ENCODE measurements at regions not wholly inside any gene's neighbourhood (a gene's known extent, or its start where the extent isn't known, plus 50 kb on each side); places are given as distances from the start of the nearest gene placed in this dataset.

DNA sequence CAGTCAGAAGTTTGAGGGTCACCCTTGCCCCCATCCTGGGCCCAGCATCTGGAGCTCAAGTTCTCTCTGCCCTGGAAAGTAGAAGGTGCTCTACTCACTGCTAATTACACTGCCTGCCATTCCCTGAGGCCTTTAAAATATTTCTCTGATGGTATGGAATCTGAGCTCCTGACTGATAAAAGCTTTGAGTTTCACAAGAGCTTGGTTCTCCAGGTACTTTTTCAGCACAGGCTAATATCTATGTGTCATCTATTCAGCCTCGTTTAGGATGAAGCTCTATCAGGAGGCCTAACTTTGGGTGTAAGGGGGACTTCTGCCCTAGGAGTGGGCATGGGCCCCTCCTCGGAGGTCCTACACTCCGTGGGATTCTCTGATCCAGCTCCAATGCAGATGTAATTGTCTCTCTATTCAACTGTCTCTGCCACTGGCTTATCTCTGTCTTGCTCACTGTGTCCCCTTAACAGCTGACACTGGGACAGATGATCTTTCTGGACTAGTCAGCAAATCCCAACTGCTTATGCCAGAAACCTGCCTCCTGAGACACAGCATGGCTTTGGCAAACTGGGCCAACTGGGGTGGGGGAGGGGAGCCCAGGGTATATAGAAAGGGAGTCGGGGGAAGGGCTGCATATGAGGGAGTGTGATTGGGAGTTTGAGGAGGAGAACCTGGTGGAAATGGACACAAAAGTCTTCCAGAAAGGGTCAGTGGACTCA, 104.2 kb upstream of the GADD45A start:
- Histone ChIP-seq H3F3A (ENCODE audit: low read depth) (no peaks in the 10 kb centered on the region), H2AFZ (replicated peaks) (no peak overlapping the region), H3K27ac (no peak overlapping the region), H3K9ac (no peak overlapping the region), H3K9me3 (ENCODE audit: low read depth) (no peaks in the 10 kb centered on the region), H3K4me1 (no peaks in the 10 kb centered on the region), H3K4me2 (no peak overlapping the region), H3K4me3 (no peak overlapping the region), H3K36me3 (no peaks in the 10 kb centered on the region), H3K27me3 (no peaks in the 10 kb centered on the region), H3K79me2 (ENCODE audit: low read depth) (no peaks in the 10 kb centered on the region), H4K20me1 (ENCODE audit: low read depth) (no peaks in the 10 kb centered on the region)
- no peak for DNase-seq (ENCODE audit: low spot score)
- no peak overlapping the region for H3K27ac Mint-ChIP-seq
- peaks cover 7% of the 10 kb centered on the region for H3K27me3 Mint-ChIP-seq (ENCODE audit: insufficient read depth, low read depth)
- H3K4me3 Mint-ChIP-seq, result no peak overlapping the region
- H3K4me1 Mint-ChIP-seq, result peaks cover 2% of the 10 kb centered on the region
- H3K9me3 Mint-ChIP-seq, result peaks cover 2% of the 10 kb centered on the region
- H3K36me3 Mint-ChIP-seq, result no peaks in the 10 kb centered on the region
- TF ChIP-seq EZH2 (IDR thresholded peaks at IDR 0.05), result no peak
- TF ChIP-seq, protein P1, sequence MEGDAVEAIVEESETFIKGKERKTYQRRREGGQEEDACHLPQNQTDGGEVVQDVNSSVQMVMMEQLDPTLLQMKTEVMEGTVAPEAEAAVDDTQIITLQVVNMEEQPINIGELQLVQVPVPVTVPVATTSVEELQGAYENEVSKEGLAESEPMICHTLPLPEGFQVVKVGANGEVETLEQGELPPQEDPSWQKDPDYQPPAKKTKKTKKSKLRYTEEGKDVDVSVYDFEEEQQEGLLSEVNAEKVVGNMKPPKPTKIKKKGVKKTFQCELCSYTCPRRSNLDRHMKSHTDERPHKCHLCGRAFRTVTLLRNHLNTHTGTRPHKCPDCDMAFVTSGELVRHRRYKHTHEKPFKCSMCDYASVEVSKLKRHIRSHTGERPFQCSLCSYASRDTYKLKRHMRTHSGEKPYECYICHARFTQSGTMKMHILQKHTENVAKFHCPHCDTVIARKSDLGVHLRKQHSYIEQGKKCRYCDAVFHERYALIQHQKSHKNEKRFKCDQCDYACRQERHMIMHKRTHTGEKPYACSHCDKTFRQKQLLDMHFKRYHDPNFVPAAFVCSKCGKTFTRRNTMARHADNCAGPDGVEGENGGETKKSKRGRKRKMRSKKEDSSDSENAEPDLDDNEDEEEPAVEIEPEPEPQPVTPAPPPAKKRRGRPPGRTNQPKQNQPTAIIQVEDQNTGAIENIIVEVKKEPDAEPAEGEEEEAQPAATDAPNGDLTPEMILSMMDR (IDR thresholded peaks at IDR 0.05), result no peak
- TF ChIP-seq EZH2phosphoT487 (IDR thresholded peaks at IDR 0.05), result no peak

DNA sequence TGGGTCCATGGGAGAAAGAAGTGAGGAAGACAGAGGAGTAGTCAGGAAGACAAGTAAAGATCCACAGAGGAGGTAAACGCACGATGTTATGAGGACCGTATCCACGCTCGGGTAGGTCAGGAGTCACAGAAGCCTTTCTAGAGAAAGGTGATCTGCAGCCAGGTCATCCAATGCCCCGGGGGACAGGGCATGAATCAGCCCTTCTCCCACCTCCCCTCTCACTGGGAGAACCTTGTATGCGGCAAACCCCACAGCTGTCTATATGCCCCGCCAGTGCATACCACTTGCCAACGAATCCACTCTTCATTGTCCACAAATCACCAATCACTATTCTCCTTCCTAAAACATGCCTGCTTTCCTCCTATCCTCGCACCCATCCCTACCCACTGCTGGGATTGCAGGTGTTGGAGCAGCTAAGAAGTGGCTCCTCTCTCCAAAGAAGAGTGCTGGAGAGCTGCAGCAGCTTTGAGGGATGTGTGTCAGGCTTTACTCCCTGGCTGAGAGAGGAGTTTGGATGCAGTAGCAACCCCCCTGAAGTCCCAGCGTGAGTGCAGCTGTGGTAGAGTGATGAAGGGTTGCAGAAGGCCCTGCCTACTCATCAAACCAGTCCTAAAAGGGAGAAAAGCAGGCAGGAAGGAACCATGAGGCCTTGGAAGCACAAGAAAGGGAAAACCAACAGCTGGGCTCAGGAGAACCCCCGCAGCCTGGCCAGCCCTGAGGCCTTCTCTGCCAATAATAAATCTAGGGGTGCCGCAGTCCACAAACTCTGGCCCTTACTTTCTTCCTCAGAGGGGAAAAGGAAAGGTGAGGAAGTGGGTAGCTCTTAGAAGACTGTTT, 102.2 kb upstream of the GADD45A start:
- no peak overlapping the region for H3K9ac ChIP-seq
- Mint-ChIP-seq H3K9me3 (peaks cover 2% of the 10 kb centered on the region), H3K36me3 (no peaks in the 10 kb centered on the region), H3K4me3 (no peak overlapping the region), H3K27me3 (ENCODE audit: insufficient read depth, low read depth) (peaks cover 7% of the 10 kb centered on the region), H3K4me1 (peaks cover 2% of the 10 kb centered on the region), H3K27ac (no peak overlapping the region)
- H3F3A ChIP-seq (ENCODE audit: low read depth), result no peaks in the 10 kb centered on the region
- H3K9me3 ChIP-seq (ENCODE audit: low read depth), result no peaks in the 10 kb centered on the region
- H2AFZ ChIP-seq (replicated peaks), result peak overlapping the region; percentile 68
- H3K27ac ChIP-seq, result no peak overlapping the region
- H3K4me2 ChIP-seq, result no peak overlapping the region
- no peaks in the 10 kb centered on the region for H3K4me1 ChIP-seq
- H3K79me2 ChIP-seq (ENCODE audit: low read depth), result no peaks in the 10 kb centered on the region
- TF ChIP-seq EZH2 (IDR thresholded peaks at IDR 0.05) (no peak), EZH2phosphoT487 (IDR thresholded peaks at IDR 0.05) (no peak)
- TF ChIP-seq, protein P1 (IDR thresholded peaks at IDR 0.05), result no peak
- H3K27me3 ChIP-seq, result no peaks in the 10 kb centered on the region
- no peaks in the 10 kb centered on the region for H4K20me1 ChIP-seq (ENCODE audit: low read depth)
- no peak overlapping the region for H3K4me3 ChIP-seq
- no peak for DNase-seq (ENCODE audit: low spot score)
- no peaks in the 10 kb centered on the region for H3K36me3 ChIP-seq

DNA sequence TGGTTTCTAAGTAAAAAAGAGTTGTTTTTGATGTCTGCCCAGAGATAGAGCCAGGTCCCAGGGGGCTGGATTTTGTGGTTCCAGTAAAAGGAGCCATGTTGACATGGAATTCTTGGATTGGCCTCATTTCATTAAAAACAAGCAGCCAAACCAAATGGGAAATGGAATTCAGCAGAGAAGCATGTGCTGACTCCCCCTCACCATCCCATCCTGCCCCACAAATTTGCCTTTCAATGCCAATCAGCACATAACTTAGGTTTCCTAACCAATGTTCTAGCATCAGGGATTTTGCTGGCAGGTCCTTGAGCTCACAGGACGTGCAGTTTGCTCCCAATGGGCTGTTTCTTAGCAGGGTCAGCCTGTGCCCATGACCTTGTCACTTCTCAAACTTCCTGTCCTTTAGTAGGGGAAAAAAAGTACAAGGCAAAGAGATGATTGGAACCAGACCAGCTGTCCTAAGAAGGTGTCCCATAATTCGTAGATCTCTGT, 101.5 kb upstream of the GADD45A start:
- no peak overlapping the region for H3K9ac ChIP-seq
- no peaks in the 10 kb centered on the region for H3K27me3 ChIP-seq
- no peaks in the 10 kb centered on the region for H3K9me3 ChIP-seq (ENCODE audit: low read depth)
- no peaks in the 10 kb centered on the region for H3K36me3 ChIP-seq
- H3K9me3 Mint-ChIP-seq, result peaks cover 2% of the 10 kb centered on the region
- H3K4me3 ChIP-seq, result no peak overlapping the region
- no peaks in the 10 kb centered on the region for H3K79me2 ChIP-seq (ENCODE audit: low read depth)
- no peaks in the 10 kb centered on the region for H4K20me1 ChIP-seq (ENCODE audit: low read depth)
- TF ChIP-seq, protein P1 (IDR thresholded peaks at IDR 0.05), result no peak
- TF ChIP-seq EZH2phosphoT487 (IDR thresholded peaks at IDR 0.05), result no peak
- no peak for TF ChIP-seq EZH2 (IDR thresholded peaks at IDR 0.05)
- no peak overlapping the region for H3K27ac Mint-ChIP-seq
- no peaks in the 10 kb centered on the region for H3F3A ChIP-seq (ENCODE audit: low read depth)
- no peak overlapping the region for H3K27ac ChIP-seq
- H3K36me3 Mint-ChIP-seq, result no peaks in the 10 kb centered on the region
- peaks cover 7% of the 10 kb centered on the region for H3K27me3 Mint-ChIP-seq (ENCODE audit: insufficient read depth, low read depth)
- H3K4me1 ChIP-seq, result no peaks in the 10 kb centered on the region
- no peak for DNase-seq (ENCODE audit: low spot score)
- no peak overlapping the region for H3K4me2 ChIP-seq
- H3K4me1 Mint-ChIP-seq, result peaks cover 2% of the 10 kb centered on the region
- H3K4me3 Mint-ChIP-seq, result no peak overlapping the region
- peak overlapping the region; percentile 68 for H2AFZ ChIP-seq (replicated peaks)
